Uterus (tissue), 2 donors: ENCODE measurements at regions not wholly inside any gene's neighbourhood (a gene's known extent, or its start where the extent isn't known, plus 50 kb on each side); places are given as distances from the start of the nearest gene placed in this dataset.

Experiments used
- POLR2A ChIP-seq, 2 donors: fragments of 450-650 bp; IDR thresholded peaks; one replicate each; pipeline ENCODE4 v1.6.1; 2016; ENCODE audit warnings: antibody characterized with exemption in 2 of 2, mild to moderate bottlenecking in 1 of 2, moderate library complexity in 1 of 2
- TF ChIP-seq, protein P1 (sequence below), 4 experiments: fragments of 200-600 bp in 2 of 4; fragments of 450-650 bp in 2 of 4; sonication (generic) in 2 of 4; IDR thresholded peaks; one replicate each; pipeline ENCODE4 v1.5.1; 2016 to 2019; ENCODE audit warnings: antibody characterized with exemption in 4 of 4, mild to moderate bottlenecking in 2 of 4, moderate library complexity in 1 of 4

DNA sequence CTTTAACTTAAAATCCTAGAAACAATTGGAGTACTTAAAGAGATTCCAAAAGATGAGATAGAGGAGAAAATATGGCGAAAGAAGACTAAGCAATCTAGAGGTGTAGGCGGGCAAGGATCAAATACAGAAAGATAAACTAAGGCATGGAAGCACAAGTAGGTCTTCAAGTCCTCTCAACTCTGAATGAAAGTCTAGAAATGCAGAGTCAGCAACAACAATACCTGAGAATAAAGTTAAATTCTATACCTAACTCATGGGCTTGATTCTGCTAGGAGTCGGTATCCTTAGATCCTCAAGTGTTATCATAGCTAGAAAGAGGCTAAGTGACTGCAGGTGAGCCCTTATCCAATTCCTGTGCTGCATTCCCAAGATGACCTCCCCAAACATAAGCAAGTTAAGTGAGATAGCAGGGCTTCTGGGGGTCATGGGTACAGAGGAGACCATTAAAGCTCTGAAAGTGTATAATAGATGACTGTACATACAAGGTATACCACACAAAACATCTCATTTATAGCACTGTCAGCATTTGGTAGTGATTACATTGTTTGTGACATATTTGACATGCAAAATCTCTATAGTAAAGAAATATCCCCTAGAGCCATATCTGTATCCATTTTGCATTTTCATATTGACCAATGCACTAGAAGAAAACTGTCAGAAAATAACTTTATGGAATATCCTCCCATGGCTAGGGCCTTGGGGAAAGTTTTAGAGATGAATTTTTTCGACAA lies 82.5 kb upstream of the ARID2 start:
- TF ChIP-seq, protein P1, sequence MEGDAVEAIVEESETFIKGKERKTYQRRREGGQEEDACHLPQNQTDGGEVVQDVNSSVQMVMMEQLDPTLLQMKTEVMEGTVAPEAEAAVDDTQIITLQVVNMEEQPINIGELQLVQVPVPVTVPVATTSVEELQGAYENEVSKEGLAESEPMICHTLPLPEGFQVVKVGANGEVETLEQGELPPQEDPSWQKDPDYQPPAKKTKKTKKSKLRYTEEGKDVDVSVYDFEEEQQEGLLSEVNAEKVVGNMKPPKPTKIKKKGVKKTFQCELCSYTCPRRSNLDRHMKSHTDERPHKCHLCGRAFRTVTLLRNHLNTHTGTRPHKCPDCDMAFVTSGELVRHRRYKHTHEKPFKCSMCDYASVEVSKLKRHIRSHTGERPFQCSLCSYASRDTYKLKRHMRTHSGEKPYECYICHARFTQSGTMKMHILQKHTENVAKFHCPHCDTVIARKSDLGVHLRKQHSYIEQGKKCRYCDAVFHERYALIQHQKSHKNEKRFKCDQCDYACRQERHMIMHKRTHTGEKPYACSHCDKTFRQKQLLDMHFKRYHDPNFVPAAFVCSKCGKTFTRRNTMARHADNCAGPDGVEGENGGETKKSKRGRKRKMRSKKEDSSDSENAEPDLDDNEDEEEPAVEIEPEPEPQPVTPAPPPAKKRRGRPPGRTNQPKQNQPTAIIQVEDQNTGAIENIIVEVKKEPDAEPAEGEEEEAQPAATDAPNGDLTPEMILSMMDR (IDR thresholded peaks at IDR 0.05), result no peak
- no peak for TF ChIP-seq POLR2A (IDR thresholded peaks at IDR 0.05)
